Activated CD4-positive, alpha-beta T cell treated with anti-CD3 and anti-CD28 coated beads for 36 hours (primary cell): ENCODE measurements at regions not wholly inside any gene's neighbourhood (a gene's known extent, or its start where the extent isn't known, plus 50 kb on each side); places are given as distances from the start of the nearest gene placed in this dataset.

Experiments
- ATAC-seq: fragments of 200-7000 bp; cut with Tn5 transposase; one replicate; pipeline ENCODE4 v1.10.0; 2021; ENCODE audit warnings: mild to moderate bottlenecking, moderate library complexity
- CTCF ChIA-PET: fragments of 350-600 bp; sonication (Branson Sonifier 250); formaldehyde crosslinking; loops from one replicate; lab custom pipeline; 2021; ENCODE audit warnings: antibody characterized with exemption; lab: Charles Lee
- POLR2A ChIA-PET: fragments of 350-600 bp; sonication (Branson Sonifier 250); formaldehyde crosslinking; loops from one replicate; lab custom pipeline; 2021; ENCODE audit warnings: antibody characterized with exemption, inconsistent platforms; lab: Charles Lee
- DNase-seq: peaks from one replicate; pipeline ENCODE4 v3.0.0-alpha.2; 2020
- H3K27ac Mint-ChIP-seq: one replicate; pipeline ENCODE4 v1.8.0; 2021; ENCODE audit warnings: mixed read lengths
- H3K27me3 Mint-ChIP-seq: one replicate; pipeline ENCODE4 v1.8.0; 2021; ENCODE audit warnings: mixed read lengths
- H3K36me3 Mint-ChIP-seq: one replicate; pipeline ENCODE4 v1.8.0; 2021; ENCODE audit warnings: low read depth, mixed read lengths
- H3K4me1 Mint-ChIP-seq: one replicate; pipeline ENCODE4 v1.8.0; 2021; ENCODE audit warnings: mixed read lengths
- H3K4me3 Mint-ChIP-seq: one replicate; pipeline ENCODE4 v1.8.0; 2021; ENCODE audit warnings: mild to moderate bottlenecking, moderate library complexity, mixed read lengths
- H3K9me3 Mint-ChIP-seq: one replicate; pipeline ENCODE4 v1.8.0; 2021; ENCODE audit warnings: low read depth, mixed read lengths
- intact Hi-C, 2 experiments: fragments of 100-400 bp; cut with DNase I in 1 of 2; cut with micrococcal nuclease in 1 of 2; formaldehyde crosslinking; loops; one replicate each; pipeline versions ENCODE4 v1.14.2 to v1.15.1; 2022 to 2024; cut with DNase I, micrococcal nuclease

GRCh38 chr10:109173937-109174336, 749.4 kb downstream of the XPNPEP1 start:
- Mint-ChIP-seq H3K27ac (no peak overlapping the region), H3K4me1 (no peaks in the 10 kb centered on the region), H3K9me3 (peaks cover 10% of the 10 kb centered on the region), H3K36me3 (no peaks in the 10 kb centered on the region), H3K27me3 (no peaks in the 10 kb centered on the region), H3K4me3 (no peak overlapping the region)
- ChIA-PET POLR2A (no interaction called here), CTCF (interaction anchor here (0.7 kb wide), 1 partner anchor 38 kb away, joined by 3 read pairs; no protein-coding TSS in a partner anchor)
- ATAC-seq = no peak
- no peak for DNase-seq
- intact Hi-C loops = no loop called here

DNA sequence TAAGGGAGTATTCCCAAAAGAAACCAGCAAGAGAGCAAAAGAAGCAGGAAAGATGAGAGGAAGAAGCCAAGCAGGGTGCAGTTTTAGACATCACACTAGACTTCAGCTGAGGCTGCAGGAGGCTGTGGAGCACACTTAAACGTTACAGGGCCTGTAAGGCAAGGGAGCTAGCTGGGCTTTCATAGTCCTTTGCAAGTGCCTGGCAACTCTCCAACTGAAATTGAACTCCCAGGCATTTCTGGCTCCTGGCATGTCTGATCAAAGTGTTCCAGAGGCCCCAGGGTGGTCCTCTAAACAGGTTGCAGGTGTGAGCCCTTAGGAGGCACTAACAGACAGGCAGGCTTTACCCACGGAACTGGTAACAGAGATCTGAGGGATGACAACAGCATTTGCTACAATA, 750.2 kb downstream of the XPNPEP1 start:
- no peak overlapping the region for H3K4me3 Mint-ChIP-seq
- no peak for DNase-seq
- intact Hi-C loops = no loop called here
- POLR2A ChIA-PET = no interaction called here
- no peaks in the 10 kb centered on the region for H3K36me3 Mint-ChIP-seq
- no peaks in the 10 kb centered on the region for H3K27me3 Mint-ChIP-seq
- peaks cover 10% of the 10 kb centered on the region for H3K9me3 Mint-ChIP-seq
- H3K4me1 Mint-ChIP-seq = no peaks in the 10 kb centered on the region
- CTCF ChIA-PET = interaction anchor here (0.7 kb wide), 1 partner anchor 39 kb away, joined by 3 read pairs; no protein-coding TSS in a partner anchor
- no peak for ATAC-seq
- H3K27ac Mint-ChIP-seq = no peak overlapping the region

GRCh38 chr10:109166935-109167334, 756.4 kb downstream of the XPNPEP1 start:
- no peak for DNase-seq
- no peaks in the 10 kb centered on the region for H3K36me3 Mint-ChIP-seq
- ChIA-PET POLR2A (no interaction called here), CTCF (interaction anchor here (1.0 kb wide), 1 partner anchor 12 kb away, joined by 3 read pairs; no protein-coding TSS in a partner anchor)
- H3K4me3 Mint-ChIP-seq = no peak overlapping the region
- ATAC-seq = no peak
- no peak overlapping the region for H3K27ac Mint-ChIP-seq
- intact Hi-C loops = no loop called here
- H3K27me3 Mint-ChIP-seq = no peaks in the 10 kb centered on the region
- peaks cover 3% of the 10 kb centered on the region for H3K9me3 Mint-ChIP-seq
- H3K4me1 Mint-ChIP-seq = no peaks in the 10 kb centered on the region

DNA sequence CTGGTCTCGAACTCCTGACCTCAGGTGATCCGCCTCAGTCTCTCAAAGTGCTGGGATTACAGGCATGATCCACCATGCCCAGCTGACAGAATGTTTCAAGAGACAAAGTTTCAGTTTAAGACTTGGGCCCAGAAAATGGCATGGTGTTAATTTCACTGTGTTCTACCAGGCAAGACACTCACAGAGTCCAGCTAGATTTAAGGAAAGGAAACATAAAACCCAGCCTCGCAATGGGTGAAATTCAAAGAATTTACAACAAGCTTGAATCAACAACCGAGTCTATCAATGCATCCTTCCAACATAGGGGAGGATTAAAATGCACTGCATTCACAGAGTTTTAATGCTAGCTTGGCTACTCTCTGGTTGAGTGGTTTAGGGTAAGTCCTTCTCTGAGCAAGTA, 764.0 kb downstream of the XPNPEP1 start:
- ChIA-PET CTCF (interaction anchor here (0.9 kb wide), 1 partner anchor 9 kb away, joined by 3 read pairs; no protein-coding TSS in a partner anchor), POLR2A (no interaction called here)

GRCh38 chr10:109156396-109156795, 766.9 kb downstream of the XPNPEP1 start:
- DNase-seq (no peak), ATAC-seq (no peak)
- H3K27ac Mint-ChIP-seq = no peak overlapping the region
- peaks cover 14% of the 10 kb centered on the region for H3K9me3 Mint-ChIP-seq
- ChIA-PET CTCF (no interaction called here), POLR2A (interaction anchor here (0.7 kb wide), 1 partner anchor 36 kb away, joined by 5 read pairs; no protein-coding TSS in a partner anchor)
- no peaks in the 10 kb centered on the region for H3K36me3 Mint-ChIP-seq
- intact Hi-C loops = no loop called here
- H3K4me3 Mint-ChIP-seq = no peak overlapping the region
- H3K4me1 Mint-ChIP-seq = no peaks in the 10 kb centered on the region
- no peaks in the 10 kb centered on the region for H3K27me3 Mint-ChIP-seq

More for the DNA sequence above, 764.0 kb downstream of the XPNPEP1 start:
- Mint-ChIP-seq H3K27ac (no peak overlapping the region), H3K4me3 (no peak overlapping the region), H3K36me3 (no peaks in the 10 kb centered on the region), H3K9me3 (peaks cover 9% of the 10 kb centered on the region), H3K27me3 (no peaks in the 10 kb centered on the region), H3K4me1 (no peaks in the 10 kb centered on the region)
- no peak for ATAC-seq
- DNase-seq = no peak
- intact Hi-C loops = no loop called here

DNA sequence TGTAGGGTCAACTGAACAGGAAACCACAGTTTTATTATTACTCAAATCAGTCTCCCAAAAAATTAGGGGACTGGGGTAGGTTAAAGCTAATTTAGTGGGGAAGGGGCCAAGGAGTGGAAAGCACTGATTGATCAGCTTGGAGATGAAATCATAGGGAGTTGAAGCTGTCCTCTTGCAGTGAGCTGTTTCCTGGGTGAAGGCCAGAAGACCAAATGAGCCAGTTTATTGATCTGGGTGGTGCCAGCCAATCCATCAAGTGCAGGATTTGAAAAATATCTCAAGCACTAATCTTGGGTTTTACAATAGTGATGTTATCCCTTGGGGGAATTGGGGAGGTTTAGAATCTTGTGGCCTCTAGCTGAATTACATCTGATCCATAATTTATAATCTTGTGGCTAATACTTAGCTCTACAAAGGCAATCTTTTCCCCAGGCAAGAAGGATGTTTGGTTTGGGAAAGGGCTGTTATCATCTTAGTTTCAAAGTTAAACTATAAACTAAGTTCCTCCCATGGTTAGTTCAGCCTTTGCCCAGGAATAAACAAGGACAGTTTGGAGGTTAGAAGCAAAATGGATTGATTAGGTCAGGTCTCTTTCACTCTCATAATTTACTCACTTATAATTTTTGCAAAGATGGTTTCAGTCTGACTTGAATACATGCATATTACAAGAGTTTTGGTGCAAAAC, 773.5 kb downstream of the XPNPEP1 start:
- no peak overlapping the region for H3K27ac Mint-ChIP-seq
- intact Hi-C loops = no loop called here
- no peak overlapping the region for H3K4me3 Mint-ChIP-seq
- no peak for DNase-seq
- H3K36me3 Mint-ChIP-seq = no peaks in the 10 kb centered on the region
- H3K4me1 Mint-ChIP-seq = no peaks in the 10 kb centered on the region
- H3K9me3 Mint-ChIP-seq = peaks cover 10% of the 10 kb centered on the region
- POLR2A ChIA-PET = no interaction called here
- CTCF ChIA-PET = interaction anchor here (0.6 kb wide), 1 partner anchor 10 kb away, joined by 3 read pairs; no protein-coding TSS in a partner anchor
- no peaks in the 10 kb centered on the region for H3K27me3 Mint-ChIP-seq
- no peak for ATAC-seq

DNA sequence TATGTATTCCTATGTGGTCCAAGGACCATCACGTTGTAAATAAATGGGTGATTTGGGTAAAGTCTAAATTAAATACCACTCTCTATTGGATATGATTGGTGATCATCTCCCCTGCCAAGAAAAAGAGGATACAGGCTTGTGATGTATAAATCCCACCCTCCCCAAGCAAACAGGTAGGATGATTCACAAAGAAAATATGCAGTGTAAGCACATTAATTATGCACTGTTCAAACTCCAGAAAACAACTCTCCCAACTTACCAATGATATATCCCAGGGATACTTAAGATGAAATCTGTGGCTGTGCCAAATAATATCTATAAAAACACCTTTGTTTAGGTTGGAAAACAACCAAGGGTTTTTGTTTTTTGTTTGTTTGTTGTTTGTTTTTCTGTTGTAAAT, 795.9 kb downstream of the XPNPEP1 start:
- intact Hi-C loops = no loop called here
- ChIA-PET POLR2A (no interaction called here), CTCF (no interaction called here)
- Mint-ChIP-seq H3K36me3 (no peaks in the 10 kb centered on the region), H3K27me3 (no peaks in the 10 kb centered on the region), H3K4me1 (no peaks in the 10 kb centered on the region), H3K9me3 (peaks cover 5% of the 10 kb centered on the region), H3K4me3 (no peak overlapping the region), H3K27ac (no peak overlapping the region)
- no peak for ATAC-seq
- no peak for DNase-seq

GRCh38 chr10:109126541-109126940, 796.8 kb downstream of the XPNPEP1 start:
- H3K27me3 Mint-ChIP-seq = no peaks in the 10 kb centered on the region
- H3K4me3 Mint-ChIP-seq = no peak overlapping the region
- no peaks in the 10 kb centered on the region for H3K4me1 Mint-ChIP-seq
- ATAC-seq (no peak), DNase-seq (no peak)
- ChIA-PET POLR2A (interaction anchor here (0.5 kb wide), 1 partner anchor 332 kb away, joined by 3 read pairs; no protein-coding TSS in a partner anchor), CTCF (no interaction called here)
- H3K9me3 Mint-ChIP-seq = peaks cover 7% of the 10 kb centered on the region
- H3K27ac Mint-ChIP-seq = no peak overlapping the region
- H3K36me3 Mint-ChIP-seq = no peaks in the 10 kb centered on the region
- intact Hi-C loops = no loop called here

- DNase-seq (no peak), ATAC-seq (no peak)
- Mint-ChIP-seq H3K27ac (no peak overlapping the region), H3K4me1 (no peaks in the 10 kb centered on the region), H3K4me3 (no peak overlapping the region), H3K27me3 (no peaks in the 10 kb centered on the region), H3K36me3 (no peaks in the 10 kb centered on the region), H3K9me3 (peaks cover 7% of the 10 kb centered on the region)
- POLR2A ChIA-PET = interaction anchor here (0.5 kb wide), 1 partner anchor 333 kb away, joined by 3 read pairs; no protein-coding TSS in a partner anchor
- CTCF ChIA-PET = no interaction called here
- intact Hi-C loops = no loop called here
These were observed 797.3 kb downstream of the XPNPEP1 start for GRCh38 chr10:109126016-109126415.

- CTCF ChIA-PET = no interaction called here
- Mint-ChIP-seq H3K9me3 (peaks cover 11% of the 10 kb centered on the region), H3K36me3 (no peaks in the 10 kb centered on the region), H3K27ac (no peak overlapping the region), H3K4me3 (no peak overlapping the region), H3K4me1 (no peaks in the 10 kb centered on the region), H3K27me3 (no peaks in the 10 kb centered on the region)
- DNase-seq (no peak), ATAC-seq (no peak)
- intact Hi-C loops = no loop called here
- POLR2A ChIA-PET = no interaction called here
These were observed 808.1 kb downstream of the XPNPEP1 start for GRCh38 chr10:109115179-109115578.

- ChIA-PET POLR2A (no interaction called here), CTCF (no interaction called here)
- no peak overlapping the region for H3K4me3 Mint-ChIP-seq
- no peaks in the 10 kb centered on the region for H3K4me1 Mint-ChIP-seq
- no peaks in the 10 kb centered on the region for H3K27me3 Mint-ChIP-seq
- intact Hi-C loops = no loop called here
- no peaks in the 10 kb centered on the region for H3K36me3 Mint-ChIP-seq
- no peak overlapping the region for H3K27ac Mint-ChIP-seq
- H3K9me3 Mint-ChIP-seq = peaks cover 11% of the 10 kb centered on the region
- DNase-seq (no peak), ATAC-seq (no peak)
These were observed 808.7 kb downstream of the XPNPEP1 start for GRCh38 chr10:109114579-109114978.

DNA sequence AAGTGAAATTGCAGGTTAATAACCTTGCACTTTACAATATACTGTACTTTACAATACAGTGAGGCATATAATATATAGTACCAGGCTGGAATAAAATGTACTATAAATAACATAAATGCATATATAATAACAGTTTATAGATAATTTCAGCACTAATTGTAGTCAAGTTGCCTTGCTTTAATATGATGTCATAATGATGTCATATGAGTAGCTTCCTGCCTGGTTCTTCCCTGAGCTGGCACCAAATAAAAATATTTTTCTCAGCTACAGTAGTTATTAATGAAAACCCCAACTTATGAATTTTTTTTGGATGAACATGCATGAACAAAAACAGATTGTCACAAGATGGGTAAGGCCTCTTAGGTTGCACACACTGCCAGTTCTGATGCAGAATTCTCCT, 816.7 kb downstream of the XPNPEP1 start:
- Mint-ChIP-seq H3K27ac (no peak overlapping the region), H3K4me3 (no peak overlapping the region), H3K9me3 (no peaks in the 10 kb centered on the region), H3K4me1 (no peaks in the 10 kb centered on the region), H3K27me3 (no peaks in the 10 kb centered on the region), H3K36me3 (no peaks in the 10 kb centered on the region)
- ChIA-PET POLR2A (no interaction called here), CTCF (no interaction called here)
- intact Hi-C loops = no loop called here
- DNase-seq = no peak
- no peak for ATAC-seq
